Ascending aorta (tissue), 2 donors: ENCODE measurements at regions not wholly inside any gene's neighbourhood (a gene's known extent, or its start where the extent isn't known, plus 50 kb on each side); places are given as distances from the start of the nearest gene placed in this dataset.

Experiments used
- DNase-seq, 2 donors: peaks; one replicate each; pipeline ENCODE4 v3.0.0-alpha.2; 2019; ENCODE audit warnings: low spot score in 2 of 2
- H3K27ac ChIP-seq, 2 donors: fragments of 200-600 bp; sonication (generic); one replicate each; pipeline ENCODE4 v1.5.1; 2016 to 2017; ENCODE audit warnings: mild to moderate bottlenecking in 1 of 2
- H3K27me3 ChIP-seq: fragments of 200-600 bp; sonication (generic); one replicate; pipeline ENCODE4 v1.5.1; 2017
- H3K36me3 ChIP-seq, 2 donors: fragments of 200-600 bp; sonication (generic); one replicate each; pipeline ENCODE4 v1.5.1; 2016
- H3K4me1 ChIP-seq, 2 donors: fragments of 200-600 bp; sonication (generic); one replicate each; pipeline ENCODE4 v1.5.1; 2016 to 2017; ENCODE audit warnings: mild to moderate bottlenecking in 1 of 2
- H3K4me3 ChIP-seq, 2 donors: fragments of 200-600 bp; sonication (generic); one replicate each; pipeline ENCODE4 v1.5.1; 2016 to 2017; ENCODE audit warnings: mild to moderate bottlenecking in 1 of 2
- H3K9me3 ChIP-seq, 2 donors: fragments of 200-600 bp; sonication (generic); one replicate each; pipeline ENCODE4 v1.5.1; 2016
- CTCF ChIP-seq, 3 experiments: fragments of 200-600 bp in 2 of 3; fragments of 450-650 bp in 1 of 3; sonication (generic) in 2 of 3; IDR thresholded peaks; one replicate each; pipeline ENCODE4 v1.5.1; 2016 to 2019; ENCODE audit warnings: antibody characterized with exemption in 3 of 3, mild to moderate bottlenecking in 1 of 3, moderate library complexity in 1 of 3
- intact Hi-C: fragments of 100-400 bp; cut with DNase I; formaldehyde crosslinking; loops from one replicate; pipeline ENCODE4 v1.15.1; 2023

- Histone ChIP-seq H3K9me3 (peaks cover 18 to 27% of the 10 kb centered on the region in 2 donors), H3K4me3 (no peak overlapping the region), H3K36me3 (no peaks in the 10 kb centered on the region), H3K27ac (no peak overlapping the region), H3K4me1 (no peaks in the 10 kb centered on the region), H3K27me3 (no peaks in the 10 kb centered on the region)
- no peak for DNase-seq
- no peak for TF ChIP-seq CTCF (IDR thresholded peaks at IDR 0.05)
- intact Hi-C loops: no loop called here
These were observed 183.0 kb upstream of the FOXN3 start for GRCh38 chr14:89600029-89600428.

- intact Hi-C loops: no loop called here
- H3K27ac ChIP-seq: no peak overlapping the region
- H3K36me3 ChIP-seq: no peaks in the 10 kb centered on the region
- no peak overlapping the region for H3K4me3 ChIP-seq
- H3K9me3 ChIP-seq: peaks cover 18 to 27% of the 10 kb centered on the region in 2 donors
- no peak for DNase-seq
- no peak for TF ChIP-seq CTCF (IDR thresholded peaks at IDR 0.05)
- no peaks in the 10 kb centered on the region for H3K27me3 ChIP-seq
- H3K4me1 ChIP-seq: no peaks in the 10 kb centered on the region
These were observed 181.6 kb upstream of the FOXN3 start for GRCh38 chr14:89598548-89599186.

- peaks cover 6 to 13% of the 10 kb centered on the region in 2 donors for H3K9me3 ChIP-seq
- no peaks in the 10 kb centered on the region for H3K27me3 ChIP-seq
- intact Hi-C loops: no loop called here
These were observed 175.9 kb upstream of the FOXN3 start for GRCh38 chr14:89592961-89593360.

GRCh38 chr14:89589400-89590118 is 172.5 kb upstream of the FOXN3 start:
- no peaks in the 10 kb centered on the region for H3K27me3 ChIP-seq
- no peaks in the 10 kb centered on the region for H3K9me3 ChIP-seq
- intact Hi-C loops: no loop called here
- no peak for TF ChIP-seq CTCF (IDR thresholded peaks at IDR 0.05)
- no peaks in the 10 kb centered on the region for H3K36me3 ChIP-seq
- no peak overlapping the region for H3K4me3 ChIP-seq
- DNase-seq: no peak
- no peaks in the 10 kb centered on the region for H3K4me1 ChIP-seq
- H3K27ac ChIP-seq: no peak overlapping the region

More at GRCh38 chr14:89592961-89593360, 175.9 kb upstream of the FOXN3 start:
- no peak for DNase-seq
- TF ChIP-seq CTCF (IDR thresholded peaks at IDR 0.05): no peak
- Histone ChIP-seq H3K27ac (no peak overlapping the region), H3K36me3 (no peaks in the 10 kb centered on the region), H3K4me1 (no peaks in the 10 kb centered on the region), H3K4me3 (no peak overlapping the region)

- no peak overlapping the region for H3K27ac ChIP-seq
- no peak for DNase-seq
- intact Hi-C loops: no loop called here
These were observed 171.8 kb upstream of the FOXN3 start for GRCh38 chr14:89588840-89589296.

More at GRCh38 chr14:89588840-89589296, 171.8 kb upstream of the FOXN3 start:
- TF ChIP-seq CTCF (IDR thresholded peaks at IDR 0.05): no peak
- Histone ChIP-seq H3K27me3 (no peaks in the 10 kb centered on the region), H3K36me3 (no peaks in the 10 kb centered on the region), H3K4me3 (no peak overlapping the region), H3K9me3 (no peaks in the 10 kb centered on the region), H3K4me1 (no peaks in the 10 kb centered on the region)
